SIG-M5 treated with dmso at 0.1 percent for 504 hours (cell line): ENCODE measurements at regions not wholly inside any gene's neighbourhood (a gene's known extent, or its start where the extent isn't known, plus 50 kb on each side); places are given as distances from the start of the nearest gene placed in this dataset.

Experiments
- DNase-seq: peaks from one replicate; lab custom pipeline; 2025; ENCODE audit not compliant: unreplicated experiment; lab: John Stamatoyannopoulos, UW

DNA sequence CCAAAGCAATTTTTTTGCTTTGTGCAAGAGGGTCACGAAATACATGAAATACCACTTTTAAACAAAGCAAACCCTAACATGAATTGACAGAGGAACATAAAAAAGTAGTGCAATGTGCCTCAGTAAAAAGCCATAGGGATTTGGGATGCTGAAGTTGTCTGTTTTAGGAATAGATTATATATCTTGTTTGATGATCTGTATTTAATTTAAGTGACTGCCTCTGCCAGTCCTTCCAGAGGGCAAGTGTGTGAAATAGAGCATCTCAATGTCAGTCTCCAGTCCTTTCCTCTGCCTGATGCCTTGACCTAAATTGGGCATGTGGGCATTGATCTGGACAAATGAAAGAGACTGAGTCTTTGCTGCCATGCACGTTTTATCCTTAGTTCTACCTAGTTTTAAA lies 222.8 kb downstream of the PTPRC start:
- no peak for DNase-seq

DNA sequence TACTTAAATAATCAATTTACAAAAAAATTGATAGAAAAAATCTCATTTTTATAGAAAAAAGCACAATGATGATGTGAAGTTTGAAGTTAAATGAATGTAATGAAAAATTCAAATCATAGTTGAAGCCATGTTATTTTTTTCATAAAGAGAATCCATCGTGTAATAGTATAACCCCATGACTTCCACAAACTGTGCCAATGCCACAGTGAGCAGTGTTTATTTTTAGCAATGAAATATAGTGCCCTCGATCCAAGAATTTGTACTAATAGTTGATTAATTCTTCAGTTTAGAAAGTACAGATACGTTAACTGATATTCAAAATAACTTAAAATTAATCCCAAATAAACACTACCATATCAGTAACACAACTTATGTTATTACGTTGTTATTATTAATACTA lies 225.9 kb downstream of the PTPRC start:
- no peak for DNase-seq

DNA sequence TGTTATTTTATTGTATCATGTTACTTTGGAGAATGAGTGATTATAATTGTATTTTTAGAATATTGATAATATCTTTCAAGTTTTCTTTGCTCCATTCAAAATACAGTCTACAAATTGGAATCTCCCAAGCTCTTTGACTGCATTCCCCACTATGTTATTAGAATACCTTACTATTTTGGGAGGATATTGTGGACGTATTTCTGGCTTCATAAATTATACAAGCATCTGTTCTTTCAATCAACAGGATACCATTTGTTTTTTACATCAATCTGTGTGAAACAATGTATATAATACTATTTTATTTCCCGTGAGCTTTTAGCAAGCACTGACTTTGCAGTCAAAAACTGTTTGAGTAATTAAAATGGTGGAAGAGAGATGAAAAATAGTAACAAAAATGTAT lies 226.5 kb downstream of the PTPRC start:
- no peak for DNase-seq

DNA sequence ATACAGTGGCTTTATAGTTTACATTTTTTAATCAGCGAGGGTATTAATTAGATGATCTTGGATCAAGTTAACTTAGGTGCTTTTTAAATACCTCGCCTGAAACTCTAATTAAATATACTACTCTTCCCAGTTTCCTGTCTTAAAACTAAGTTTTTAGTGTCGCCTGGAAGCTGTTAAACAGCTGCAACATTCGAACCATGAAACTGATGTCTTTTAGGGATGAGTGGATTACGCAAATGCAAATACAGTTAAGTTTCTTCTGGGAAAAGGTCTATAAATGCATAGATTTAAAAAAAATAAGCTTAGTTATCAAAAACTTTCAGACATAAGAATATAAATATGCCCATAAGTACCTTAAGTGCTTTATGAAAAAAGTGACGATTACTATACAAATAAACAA lies 228.3 kb downstream of the PTPRC start:
- DNase-seq = no peak

DNA sequence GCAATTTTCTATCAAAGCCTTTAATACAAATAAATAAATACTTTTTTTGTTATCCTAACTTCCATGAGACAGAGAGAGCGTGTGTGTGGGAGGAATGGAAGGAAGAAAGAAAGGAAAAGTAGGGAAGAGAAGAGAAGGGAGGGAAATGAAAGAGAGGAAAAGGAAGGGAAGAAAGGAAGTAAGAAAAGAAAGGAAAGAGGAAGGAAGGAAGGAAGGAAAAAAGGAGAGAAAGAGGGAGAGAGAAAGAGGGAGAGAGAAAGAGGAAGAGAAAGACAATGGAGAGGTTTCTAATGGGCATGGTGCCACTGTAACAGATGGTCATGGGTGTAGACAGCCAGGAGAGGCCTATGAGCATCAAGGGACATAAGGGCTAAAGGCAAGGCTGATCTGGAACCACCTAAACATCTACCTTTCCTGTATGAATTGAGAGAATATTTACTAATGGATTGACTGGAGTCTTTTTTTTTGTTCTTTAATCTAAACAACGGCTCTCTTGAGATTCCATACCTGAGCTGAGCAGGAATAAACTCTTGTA lies 234.9 kb downstream of the PTPRC start:
- no peak for DNase-seq

DNA sequence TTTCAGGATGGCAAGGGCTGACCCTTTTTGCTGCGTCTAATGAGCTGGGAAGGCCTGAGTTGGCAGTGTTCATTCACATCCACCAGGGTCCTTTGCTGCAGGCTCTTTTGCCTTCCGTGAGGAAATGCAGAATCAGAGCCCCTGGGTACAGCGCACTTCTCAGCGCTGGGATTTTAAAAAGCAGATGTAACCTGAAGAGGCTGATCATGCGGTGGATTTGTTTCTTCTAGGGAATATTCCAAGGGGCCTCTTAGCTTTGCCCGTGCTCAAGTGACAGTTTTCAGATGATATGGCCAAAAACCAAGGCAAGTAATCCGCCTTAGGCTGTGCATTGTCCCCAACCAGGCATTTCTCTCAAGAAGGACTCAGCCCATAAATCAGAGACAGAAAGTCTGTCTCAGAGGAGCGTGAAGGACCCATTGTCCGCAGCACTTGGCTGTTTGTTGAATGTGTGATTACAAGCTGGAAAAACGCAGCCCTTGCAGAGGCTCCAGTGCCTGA lies 237.6 kb downstream of the PTPRC start:
- DNase-seq = no peak

DNA sequence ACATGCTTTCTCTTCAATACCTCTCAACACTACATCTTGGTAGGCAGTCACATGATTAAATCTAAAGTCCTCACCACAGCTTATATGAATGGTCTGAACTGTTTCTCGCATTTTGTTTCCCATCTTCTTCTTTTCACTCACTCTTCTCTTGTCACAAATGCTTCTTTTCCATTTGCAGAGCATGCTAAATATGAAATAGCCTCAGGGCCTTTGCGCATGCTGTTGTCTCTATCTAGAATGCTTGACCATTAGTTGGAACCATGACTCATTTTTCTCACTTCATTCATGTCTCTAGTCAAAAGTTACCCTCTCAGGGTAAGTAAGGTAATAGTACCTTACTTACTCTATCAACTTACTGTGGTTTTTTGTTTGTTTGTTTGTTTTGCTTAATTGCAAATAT lies 239.7 kb downstream of the PTPRC start:
- no peak for DNase-seq

DNA sequence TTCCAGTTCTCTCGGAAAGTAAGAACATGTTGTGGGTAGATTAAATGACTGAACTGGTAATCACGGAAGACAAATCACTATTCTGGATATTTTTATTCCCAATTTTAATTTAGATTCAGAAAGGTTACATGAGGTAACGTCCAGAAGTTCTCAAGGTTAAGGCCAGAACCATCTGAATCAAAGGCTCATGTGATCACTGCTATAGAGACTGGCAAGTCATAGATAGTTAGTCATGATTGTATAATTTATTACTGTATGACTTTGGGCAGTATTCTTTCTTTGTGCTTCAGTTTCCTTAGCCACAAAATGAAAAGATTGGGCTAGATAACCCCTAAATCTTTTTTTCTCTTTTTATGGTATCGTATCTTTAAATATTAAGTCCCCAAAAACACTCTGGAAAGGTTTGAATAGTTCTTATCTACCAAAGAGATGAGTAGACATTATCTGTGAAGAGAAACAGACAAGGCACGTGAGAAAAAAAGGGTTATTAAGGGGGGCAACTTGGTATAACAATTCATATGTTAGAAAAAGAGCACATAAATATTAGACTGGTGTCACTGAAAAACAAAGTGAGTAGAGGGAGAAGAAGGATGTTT lies 241.0 kb downstream of the PTPRC start:
- DNase-seq = no peak

DNA sequence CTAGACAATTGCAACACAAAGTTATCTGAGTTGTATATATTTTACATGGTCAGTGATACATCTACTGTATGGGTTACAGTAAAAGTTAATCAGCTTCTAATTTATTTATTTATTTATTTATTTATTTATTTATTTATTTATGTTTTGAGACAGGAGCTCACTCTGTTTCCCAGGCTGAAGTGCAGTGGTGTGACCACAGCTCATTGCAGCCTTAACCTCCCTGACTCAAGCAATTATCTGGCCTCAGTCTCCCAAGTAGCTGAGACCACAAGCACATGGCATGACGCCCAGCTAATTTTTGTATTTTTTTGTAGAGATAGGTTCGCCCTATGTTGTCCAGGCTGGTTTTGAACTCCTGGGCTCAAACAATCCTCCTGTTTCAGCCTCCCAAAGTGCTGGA lies 241.6 kb downstream of the PTPRC start:
- DNase-seq = no peak

DNA sequence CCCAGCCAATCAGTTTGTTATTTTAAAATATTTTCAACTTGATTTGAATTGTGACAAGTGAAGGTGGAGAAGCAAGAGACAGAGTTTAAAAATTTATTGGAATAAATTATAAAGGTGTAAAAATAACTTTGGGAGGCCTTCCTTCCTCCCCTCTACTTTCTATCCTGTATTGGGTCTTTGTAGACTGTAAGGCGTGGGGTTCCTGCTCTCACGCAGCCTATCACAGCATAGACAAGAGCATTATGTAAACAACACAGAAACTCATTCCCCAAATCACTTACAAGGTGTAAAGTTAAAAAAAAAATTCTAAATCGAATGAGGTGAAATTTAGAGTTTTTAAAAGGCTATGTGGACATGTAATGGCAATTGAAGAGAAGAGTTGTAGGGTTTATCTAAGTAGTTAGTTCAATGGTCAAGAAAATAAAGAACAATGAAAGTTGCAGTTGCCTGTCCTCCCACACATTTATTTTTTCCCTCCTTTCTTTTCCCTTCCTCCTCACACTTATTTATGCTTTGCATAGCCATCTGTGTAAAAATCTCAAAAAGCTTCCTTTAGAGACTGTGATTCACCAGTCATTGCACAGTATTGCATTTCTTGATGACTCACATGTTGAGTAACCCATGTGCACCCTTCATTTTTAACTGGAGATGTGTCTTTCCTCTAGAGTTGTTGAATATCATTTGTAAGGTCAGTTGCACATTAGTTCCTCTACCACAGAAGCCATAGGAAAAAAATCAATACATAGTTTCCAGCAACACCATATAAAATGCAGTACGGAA lies 242.2 kb downstream of the PTPRC start:
- peak; percentile 98 for DNase-seq

DNA sequence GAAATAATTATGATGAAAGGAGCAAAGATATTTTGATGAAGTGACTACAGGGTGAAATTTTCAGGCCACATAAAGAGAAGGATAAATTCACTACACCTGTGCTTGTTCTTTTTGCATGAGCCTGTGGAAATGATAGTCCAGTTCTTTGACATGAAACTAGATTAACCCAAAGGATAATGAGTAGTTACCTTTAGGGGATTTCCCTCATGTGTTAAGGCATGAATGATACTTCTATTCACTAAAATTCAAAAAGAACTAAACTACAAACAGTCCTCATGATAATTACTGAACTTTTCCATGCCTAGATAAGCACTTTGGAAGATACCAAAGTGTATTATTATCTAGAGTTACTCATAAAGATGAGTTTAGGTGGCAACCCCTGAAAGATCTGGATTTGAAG lies 244.3 kb downstream of the PTPRC start:
- no peak for DNase-seq

DNA sequence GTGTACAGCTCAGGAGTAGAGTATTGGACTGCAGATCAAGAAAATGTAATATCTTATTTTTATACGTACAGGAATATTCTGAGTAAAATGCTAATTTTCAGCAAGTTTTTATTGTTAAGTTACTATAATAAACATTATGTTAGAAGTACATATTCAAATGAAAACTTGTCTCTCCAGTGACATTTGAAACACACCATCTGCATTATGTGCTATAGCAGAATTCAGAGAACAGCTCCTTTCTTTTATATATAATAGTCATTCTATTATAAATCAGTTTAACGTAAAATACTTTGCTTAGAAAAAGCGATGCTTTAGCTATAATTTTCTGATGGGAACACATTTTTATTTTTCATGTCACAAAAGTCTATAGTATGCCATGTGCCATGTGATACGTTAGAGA lies 249.0 kb downstream of the PTPRC start:
- DNase-seq = no peak

DNA sequence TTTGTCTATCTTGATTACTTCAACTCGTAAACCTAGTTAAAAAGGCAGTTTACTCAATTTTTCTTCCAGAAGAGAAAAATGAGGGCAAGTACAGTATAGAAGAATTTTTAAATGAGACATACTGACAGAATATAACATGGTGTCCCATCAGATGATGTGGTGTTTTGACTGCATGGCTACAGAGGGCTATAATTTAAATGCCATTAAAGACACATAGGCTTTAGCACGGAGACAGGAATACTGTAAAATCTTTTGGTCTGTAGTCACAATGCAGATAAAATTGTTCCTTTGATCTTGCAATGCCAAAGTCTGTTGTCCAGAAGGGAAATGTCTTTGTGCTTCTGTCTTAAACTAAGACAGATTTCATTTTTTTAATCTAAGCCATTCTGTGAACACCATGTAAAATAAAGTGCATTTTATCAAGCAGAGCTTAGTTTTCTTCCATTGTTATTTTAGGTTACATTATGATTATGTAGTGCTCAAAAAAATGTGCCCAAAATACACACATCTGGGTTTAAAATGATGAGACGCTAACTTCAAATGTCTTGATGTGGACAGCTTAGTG lies 249.6 kb downstream of the PTPRC start:
- DNase-seq = no peak

DNA sequence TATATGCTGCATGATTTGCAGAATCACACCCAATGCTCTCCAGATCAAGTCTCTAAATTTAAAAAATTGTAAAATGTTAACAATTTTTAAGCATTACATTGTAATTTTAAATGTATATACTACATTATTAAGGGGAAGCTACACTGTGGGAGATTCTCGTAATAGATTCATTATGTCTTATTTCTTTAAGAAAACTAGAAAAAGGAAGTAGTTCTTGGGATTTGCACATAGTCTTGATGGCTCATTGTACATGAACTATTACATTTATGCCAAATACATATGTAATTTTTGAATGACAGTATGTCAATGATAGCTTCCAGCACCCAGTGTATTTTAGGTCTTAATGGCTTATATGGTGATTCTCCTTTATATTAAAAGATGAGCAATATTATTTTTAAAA lies 250.3 kb downstream of the PTPRC start:
- DNase-seq = peak; percentile 76

DNA sequence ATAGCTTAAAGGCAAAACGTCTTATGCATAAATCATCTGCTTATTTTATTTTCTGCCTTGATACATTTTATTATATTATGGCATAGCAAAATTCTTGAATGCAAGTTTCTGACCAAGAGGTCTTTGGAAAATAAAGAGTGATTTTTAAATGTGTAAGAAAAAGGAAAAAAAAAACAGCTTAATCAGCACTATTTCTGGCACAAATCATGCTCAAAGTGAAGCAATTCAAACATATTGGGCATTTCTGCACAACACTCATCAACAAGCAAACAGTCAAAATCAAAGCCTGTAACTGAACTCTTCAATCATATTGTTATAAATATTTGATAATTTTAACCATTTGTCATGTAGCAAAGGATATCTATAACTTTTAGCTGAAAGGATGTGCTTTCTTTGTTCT lies 250.9 kb downstream of the PTPRC start:
- DNase-seq = no peak

DNA sequence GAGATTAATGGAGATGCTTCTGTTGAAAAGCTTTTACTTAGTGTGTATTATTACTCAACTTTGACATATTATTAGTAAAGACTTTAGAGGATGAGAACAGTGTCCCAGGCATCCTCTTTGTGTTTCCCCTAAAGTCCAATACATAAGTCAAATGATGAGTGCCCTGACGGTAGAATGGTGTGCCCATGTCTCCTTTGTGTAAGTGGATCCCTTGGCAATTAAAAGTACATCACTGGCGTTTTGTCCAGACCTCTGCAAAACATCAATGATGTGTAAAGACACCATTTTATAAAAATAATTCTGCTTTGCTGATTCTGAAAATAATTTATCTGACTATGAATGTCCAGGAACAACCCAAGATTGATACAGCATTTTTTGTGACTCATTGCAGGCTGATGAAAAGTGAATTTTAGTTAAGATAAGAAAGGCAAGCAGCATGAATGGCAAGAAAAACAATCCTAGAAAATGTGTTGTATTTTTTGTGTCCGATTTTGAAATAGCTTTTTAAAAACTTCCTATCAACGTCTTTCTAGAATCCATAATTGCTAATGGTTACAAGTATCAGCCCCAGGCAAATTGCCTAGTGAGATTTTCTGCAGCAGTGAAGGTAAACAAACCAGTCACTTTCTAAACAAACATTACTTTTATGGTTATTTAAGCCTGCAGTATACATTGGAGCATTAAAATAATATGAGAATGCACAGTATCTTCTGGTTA lies 251.5 kb downstream of the PTPRC start:
- DNase-seq = peak; percentile 38

DNA sequence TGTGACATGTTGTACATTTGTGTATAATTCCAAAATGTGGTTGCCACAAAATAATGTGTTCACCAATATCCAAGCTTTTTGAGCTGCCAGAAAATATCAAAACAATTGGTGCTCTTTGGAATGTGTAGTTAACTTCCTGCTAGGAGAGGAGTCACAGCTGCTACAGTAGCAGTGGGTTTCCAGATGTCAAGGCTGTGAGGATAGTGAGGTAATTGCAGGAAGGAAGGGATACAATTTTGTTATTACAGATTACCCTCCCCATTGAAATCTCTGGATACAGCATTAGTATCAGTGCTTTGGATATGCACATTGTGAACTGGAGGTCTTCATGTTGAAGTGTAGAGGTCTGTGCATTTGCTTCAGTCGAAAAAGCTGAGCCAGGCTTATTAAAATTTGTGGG lies 253.2 kb downstream of the PTPRC start:
- DNase-seq = no peak

DNA sequence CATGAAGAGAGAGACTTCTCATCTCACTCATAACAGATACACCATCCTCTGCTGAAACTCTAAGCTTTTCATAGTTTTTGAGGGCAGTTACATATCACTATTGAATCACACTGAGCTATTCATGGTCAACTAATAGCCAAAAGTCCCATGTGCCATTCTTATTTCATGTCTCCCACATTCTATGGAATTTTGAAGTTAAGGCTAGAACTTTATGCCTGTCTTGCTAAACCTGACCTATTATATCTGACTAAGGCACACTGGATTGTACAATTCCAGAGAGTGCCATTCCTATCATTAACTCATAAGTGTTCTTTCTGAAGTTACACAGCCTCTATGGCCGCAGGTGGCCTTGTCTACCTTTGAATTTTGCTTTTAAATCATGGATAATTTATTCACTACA lies 254.3 kb downstream of the PTPRC start:
- DNase-seq = no peak

DNA sequence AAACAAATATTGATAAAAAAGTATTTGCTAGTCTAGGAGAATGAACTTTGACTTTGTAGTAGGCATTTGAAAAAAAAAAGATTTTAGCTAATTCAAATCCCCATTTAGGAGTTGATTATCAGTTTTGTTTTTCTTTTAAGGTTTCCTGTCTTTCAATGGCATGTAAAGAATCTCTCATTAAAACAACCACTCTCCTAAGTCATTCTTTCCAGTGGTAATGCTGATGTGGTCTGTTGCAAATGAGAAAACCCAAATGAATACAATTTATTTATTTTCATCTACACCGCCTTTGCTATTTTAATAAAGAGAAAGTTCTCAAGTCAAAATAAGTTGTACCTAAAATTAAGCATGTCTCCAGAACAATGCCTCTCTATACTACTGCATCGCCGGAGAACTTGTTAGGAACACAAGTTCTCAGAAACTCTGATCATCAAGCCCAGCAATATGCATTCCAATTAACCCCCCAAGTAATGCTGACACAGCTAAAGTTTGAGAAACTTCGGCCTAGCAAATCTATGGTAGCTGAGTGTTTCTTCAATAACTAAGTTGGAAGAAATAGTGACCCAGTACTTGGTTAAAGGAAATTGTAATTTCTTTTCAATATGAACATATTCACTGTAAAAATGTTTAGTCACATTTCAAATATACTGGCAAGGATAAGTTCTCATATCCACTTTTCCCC lies 255.1 kb downstream of the PTPRC start:
- DNase-seq = no peak

DNA sequence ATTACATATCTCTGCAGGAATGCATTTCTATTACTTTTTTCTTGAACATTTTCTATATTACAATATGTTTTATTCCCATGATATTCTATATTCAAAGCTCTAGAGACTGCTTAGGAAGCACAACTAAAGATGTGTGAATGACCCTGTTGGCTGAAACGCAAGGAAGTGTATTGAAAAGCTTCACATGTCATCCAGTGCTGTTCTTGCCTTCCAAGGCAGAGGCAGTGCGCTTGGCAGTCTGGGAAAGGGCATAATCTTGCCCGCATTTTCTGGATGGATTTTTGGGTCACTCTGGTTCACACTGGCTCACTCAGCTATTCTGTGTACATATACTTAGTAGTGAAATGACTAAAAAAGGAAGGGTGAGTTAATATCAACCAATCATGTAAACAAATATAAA lies 262.4 kb downstream of the PTPRC start:
- no peak for DNase-seq

DNA sequence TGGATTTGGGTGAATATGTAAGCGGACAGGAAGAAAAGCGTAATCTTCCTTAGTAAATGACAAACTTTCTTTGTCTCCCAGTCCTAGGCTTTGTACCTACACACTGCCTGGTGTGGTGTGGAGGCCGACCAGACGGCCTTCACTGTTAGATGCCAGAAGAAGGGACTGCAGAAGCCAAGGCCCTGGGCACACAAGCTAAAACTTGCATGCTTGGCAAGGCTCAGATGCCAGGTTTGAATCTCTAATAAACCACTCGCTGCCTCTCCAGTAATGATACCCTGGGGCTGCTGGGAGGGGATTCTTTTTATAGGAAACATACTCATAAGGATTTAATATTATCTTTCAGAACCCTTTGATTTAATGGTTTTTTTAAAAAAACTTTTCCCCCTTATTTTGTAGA lies 263.8 kb downstream of the PTPRC start:
- no peak for DNase-seq
